Prostate gland (tissue), 2 donors: ENCODE measurements at regions not wholly inside any gene's neighbourhood (a gene's known extent, or its start where the extent isn't known, plus 50 kb on each side); places are given as distances from the start of the nearest gene placed in this dataset.
"Not testable (repeated sequence)": the region's sequence is repeated elsewhere in the genome, so short reads cannot be mapped to it uniquely, and the experiment has no call there.

Experiments used
- DNase-seq: peaks from one replicate; pipeline ENCODE4 v3.0.0-alpha.2; 2019; ENCODE audit warnings: low spot score
- H3K27ac ChIP-seq, 2 donors: fragments of 200-600 bp; sonication (generic); 2 replicates each; pipeline ENCODE4 v1.5.1; 2017 to 2019
- H3K27me3 ChIP-seq: fragments of 200-600 bp; sonication (generic); replicated peaks from 2 replicates; pipeline ENCODE4 v1.5.1; 2019; ENCODE audit not compliant: insufficient read depth
- H3K36me3 ChIP-seq, 2 donors: fragments of 200-600 bp; sonication (generic); 1 replicate in 1 of 2; 2 replicates in 1 of 2; pipeline versions ENCODE4 v1.5.1 to v1.8.1; 2017 to 2019
- H3K4me1 ChIP-seq: fragments of 200-600 bp; sonication (generic); replicated peaks from 2 replicates; pipeline ENCODE4 v1.5.1; 2019
- H3K4me3 ChIP-seq, 2 donors: fragments of 200-600 bp; sonication (generic); 2 replicates each; pipeline ENCODE4 v1.5.1; 2017 to 2019
- H3K9me3 ChIP-seq: fragments of 200-600 bp; sonication (generic); 2 replicates; pipeline ENCODE4 v1.5.1; 2017
- CTCF ChIP-seq, 4 experiments: fragments of 200-600 bp in 2 of 4; fragments of 450-650 bp in 2 of 4; sonication (generic) in 2 of 4; IDR thresholded peaks; 1 replicate in 3 of 4; 2 replicates in 1 of 4; pipeline ENCODE4 v1.5.1; 2016 to 2019; ENCODE audit warnings: antibody characterized with exemption in 4 of 4, mild to moderate bottlenecking in 2 of 4, moderate library complexity in 2 of 4
- POLR2A ChIP-seq: fragments of 450-650 bp; IDR thresholded peaks from one replicate; pipeline ENCODE4 v1.6.1; 2016; ENCODE audit warnings: antibody characterized with exemption, mild to moderate bottlenecking
- POLR2AphosphoS5 ChIP-seq: sonication (generic); formaldehyde crosslinking; IDR thresholded peaks from one replicate; pipeline ENCODE4 v1.6.1; 2017; ENCODE audit warnings: antibody characterized with exemption
- WGBS: methylation state at CpG from one replicate; pipeline ENCODE4 v1.1.5; 2018; 5-methylcytosine and 5-hydroxymethylcytosine counted together
- intact Hi-C: fragments of 100-400 bp; cut with DNase I; formaldehyde crosslinking; loops from one replicate; pipeline ENCODE4 v1.14.2; 2022

GRCh38 chr6:26186652-26187051, 99.4 kb downstream of the HFE start:
- no peaks in the 10 kb centered on the region for H3K36me3 ChIP-seq
- H3K9me3 ChIP-seq: no peaks in the 10 kb centered on the region
- no peak for DNase-seq
- TF ChIP-seq CTCF (IDR thresholded peaks at IDR 0.05) (no peak), POLR2AphosphoS5 (no peak), POLR2A (no peak)
- WGBS: 83% methylated on average over 7 of the region's 7 CpGs
- H3K27me3 ChIP-seq: no peaks in the 10 kb centered on the region
- intact Hi-C loops: no loop called here
- H3K27ac ChIP-seq: no peak overlapping the region
- H3K4me1 ChIP-seq: no peaks in the 10 kb centered on the region
- H3K4me3 ChIP-seq: no peak overlapping the region

GRCh38 chr6:26187292-26187691, 100.1 kb downstream of the HFE start:
- Histone ChIP-seq H3K4me1 (no peaks in the 10 kb centered on the region), H3K27ac (no peak overlapping the region), H3K4me3 (no peak overlapping the region), H3K27me3 (no peaks in the 10 kb centered on the region), H3K36me3 (no peaks in the 10 kb centered on the region), H3K9me3 (no peaks in the 10 kb centered on the region)
- WGBS: 41% methylated on average over 3 of the region's 3 CpGs
- no peak for DNase-seq
- intact Hi-C loops: no loop called here
- TF ChIP-seq CTCF (IDR thresholded peaks at IDR 0.05) (no peak), POLR2AphosphoS5 (no peak), POLR2A (no peak)

GRCh38 chr6:26187981-26188635, 100.9 kb downstream of the HFE start:
- Histone ChIP-seq H3K36me3 (no peaks in the 10 kb centered on the region), H3K9me3 (no peaks in the 10 kb centered on the region), H3K4me1 (peaks cover 3% of the 10 kb centered on the region), H3K27me3 (no peaks in the 10 kb centered on the region), H3K27ac (peak overlapping the region; percentile 82 to 86), H3K4me3 (peak overlapping the region; percentile 50 to 53)
- TF ChIP-seq CTCF (IDR thresholded peaks at IDR 0.05): no peak
- no peak for TF ChIP-seq POLR2AphosphoS5
- TF ChIP-seq POLR2A: no peak
- intact Hi-C loops: no loop called here
- no peak for DNase-seq
- WGBS: 9% methylated on average over 20 of the region's 20 CpGs

- H3K36me3 ChIP-seq, intact Hi-C loops, H3K4me3 ChIP-seq, DNase-seq, H3K27ac ChIP-seq, H3K4me1 ChIP-seq, H3K27me3 ChIP-seq, H3K9me3 ChIP-seq: not testable (repeated sequence)
- 86% methylated on average over 8 of the region's 8 CpGs for WGBS
Observed at GRCh38 chr6:26191512-26191911, 104.3 kb downstream of the HFE start.

- Histone ChIP-seq H3K27me3 (no peaks in the 10 kb centered on the region), H3K36me3 (no peaks in the 10 kb centered on the region), H3K4me3 (no peak overlapping the region), H3K4me1 (peaks cover 3% of the 10 kb centered on the region), H3K9me3 (no peaks in the 10 kb centered on the region), H3K27ac (peak overlapping the region in 1 of 2 donors; percentile 91)
- DNase-seq: no peak
- 97% methylated on average over 1 of the region's 1 CpG for WGBS
- TF ChIP-seq POLR2AphosphoS5: no peak
- no peak for TF ChIP-seq CTCF (IDR thresholded peaks at IDR 0.05)
- no peak for TF ChIP-seq POLR2A
- intact Hi-C loops: no loop called here
Observed at GRCh38 chr6:26193467-26194328, 106.5 kb downstream of the HFE start.
